Stomach (tissue), 8 donors: ENCODE measurements at regions not wholly inside any gene's neighbourhood (a gene's known extent, or its start where the extent isn't known, plus 50 kb on each side); places are given as distances from the start of the nearest gene placed in this dataset.
A peak's percentile ranks its signal among the peaks of the same experiment; 100 is the strongest.

Experiments used
- DNase-seq, 2 donors: peaks; one replicate each; pipeline versions ENCODE4 v3.0.0 to v3.0.0-alpha.2; 2013 to 2019
- H3K27ac ChIP-seq, 5 donors: fragments of 200-600 bp in 4 of 5; sonication (generic) in 4 of 5; one replicate each; pipeline ENCODE4 v1.5.1; 2013 to 2019; ENCODE audit warnings: mild to moderate bottlenecking in 1 of 5, moderate library complexity in 1 of 5
- H3K27me3 ChIP-seq, 3 donors: fragments of 200-600 bp; sonication (generic); one replicate each; pipeline ENCODE4 v1.5.1; 2017 to 2019; ENCODE audit warnings: mixed run types in 1 of 3
- H3K36me3 ChIP-seq, 4 donors: fragments of 200-600 bp; sonication (generic); 1 replicate in 3 of 4; 2 replicates in 1 of 4; pipeline ENCODE4 v1.5.1; 2016 to 2019
- H3K4me1 ChIP-seq, 4 donors: fragments of 200-600 bp; sonication (generic); one replicate each; pipeline ENCODE4 v1.5.1; 2016 to 2019
- H3K4me3 ChIP-seq, 4 donors: fragments of 200-600 bp; sonication (generic) in 3 of 4; one replicate each; pipeline ENCODE4 v1.5.1; 2016 to 2019; ENCODE audit warnings: mild to moderate bottlenecking in 1 of 4
- H3K9me3 ChIP-seq, 4 donors: fragments of 200-600 bp; sonication (generic); one replicate each; pipeline ENCODE4 v1.5.1; 2016 to 2019
- EP300 ChIP-seq: sonication (generic); formaldehyde crosslinking; IDR thresholded peaks from one replicate; pipeline ENCODE4 v1.6.1; 2017; ENCODE audit warnings: antibody characterized with exemption
- POLR2A ChIP-seq, 4 donors: fragments of 450-650 bp; IDR thresholded peaks; one replicate each; pipeline ENCODE4 v1.6.1; 2016; ENCODE audit warnings: antibody characterized with exemption in 4 of 4, control low read depth in 2 of 4, mild to moderate bottlenecking in 1 of 4, moderate library complexity in 1 of 4
- POLR2AphosphoS5 ChIP-seq, 3 donors: sonication (generic); formaldehyde crosslinking; IDR thresholded peaks; one replicate each; pipeline ENCODE4 v1.6.1; 2016; ENCODE audit warnings: antibody characterized with exemption in 3 of 3
- WGBS, 5 donors: extraction: QIAGEN DNeasy Blood & Tissue Kit in 3 of 5; methylation state at CpG; one replicate each; pipeline versions ENCODE4 v1.1.5 to v1.1.7; 2013 to 2018; 5-methylcytosine and 5-hydroxymethylcytosine counted together
- intact Hi-C: fragments of 100-400 bp; cut with DNase I; formaldehyde crosslinking; loops from one replicate; pipeline ENCODE4 v1.15.1; 2023; ENCODE audit warnings: low total_unique reads
- TF ChIP-seq, protein P1 (sequence below), 7 experiments: fragments of 450-650 bp in 4 of 7; fragments of 200-600 bp in 3 of 7; sonication (generic) in 3 of 7; IDR thresholded peaks; one replicate each; pipeline ENCODE4 v1.5.1; 2016 to 2019; ENCODE audit warnings: antibody characterized with exemption in 7 of 7, control low read depth in 2 of 7, mild to moderate bottlenecking in 1 of 7
- donor health status: healthy with polysubstance abuse.
- donor health status: Bipolar disorder and iron deficiency.
- donor health status: healthy.

DNA sequence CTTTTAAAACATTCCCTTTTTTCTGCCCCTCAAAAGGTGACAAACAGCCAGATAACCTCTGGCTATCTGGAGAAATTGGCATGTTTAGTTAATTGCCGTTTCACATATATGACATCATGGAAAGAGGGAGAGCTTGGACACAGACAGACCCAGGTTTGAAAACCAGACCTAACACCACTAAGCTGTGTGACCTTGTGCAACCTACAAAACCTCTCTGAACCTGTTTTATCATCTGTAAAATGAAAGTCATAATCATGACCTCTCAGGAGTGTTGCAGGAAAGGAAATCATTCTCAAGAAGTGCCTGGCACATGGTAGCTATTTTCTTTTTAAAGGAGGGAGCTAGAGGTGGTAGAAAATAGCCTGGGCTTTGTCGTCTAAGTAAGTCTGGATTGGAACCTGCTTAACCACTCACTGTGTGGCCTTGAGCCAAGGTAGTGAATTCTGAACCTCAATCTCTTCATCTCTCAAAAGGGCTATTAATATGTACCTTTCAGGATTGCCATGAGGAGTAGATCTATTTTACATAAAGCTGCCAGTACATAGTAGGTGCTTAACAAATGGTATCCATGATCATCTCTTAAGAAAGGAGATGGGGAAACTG is 363.5 kb downstream of the BCOR start:
- H3K27ac ChIP-seq: peak overlapping the region in 1 of 5 donors; percentile 7
- H3K36me3 ChIP-seq: no peaks in the 10 kb centered on the region
- intact Hi-C loops: no loop called here
- no peak for TF ChIP-seq POLR2A (IDR thresholded peaks at IDR 0.05)
- TF ChIP-seq, protein P1, sequence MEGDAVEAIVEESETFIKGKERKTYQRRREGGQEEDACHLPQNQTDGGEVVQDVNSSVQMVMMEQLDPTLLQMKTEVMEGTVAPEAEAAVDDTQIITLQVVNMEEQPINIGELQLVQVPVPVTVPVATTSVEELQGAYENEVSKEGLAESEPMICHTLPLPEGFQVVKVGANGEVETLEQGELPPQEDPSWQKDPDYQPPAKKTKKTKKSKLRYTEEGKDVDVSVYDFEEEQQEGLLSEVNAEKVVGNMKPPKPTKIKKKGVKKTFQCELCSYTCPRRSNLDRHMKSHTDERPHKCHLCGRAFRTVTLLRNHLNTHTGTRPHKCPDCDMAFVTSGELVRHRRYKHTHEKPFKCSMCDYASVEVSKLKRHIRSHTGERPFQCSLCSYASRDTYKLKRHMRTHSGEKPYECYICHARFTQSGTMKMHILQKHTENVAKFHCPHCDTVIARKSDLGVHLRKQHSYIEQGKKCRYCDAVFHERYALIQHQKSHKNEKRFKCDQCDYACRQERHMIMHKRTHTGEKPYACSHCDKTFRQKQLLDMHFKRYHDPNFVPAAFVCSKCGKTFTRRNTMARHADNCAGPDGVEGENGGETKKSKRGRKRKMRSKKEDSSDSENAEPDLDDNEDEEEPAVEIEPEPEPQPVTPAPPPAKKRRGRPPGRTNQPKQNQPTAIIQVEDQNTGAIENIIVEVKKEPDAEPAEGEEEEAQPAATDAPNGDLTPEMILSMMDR (IDR thresholded peaks at IDR 0.05): no peak
- no peak for TF ChIP-seq POLR2AphosphoS5 (IDR thresholded peaks at IDR 0.05)
- TF ChIP-seq EP300: no peak
- peaks cover 0 to 5% (median 0%) of the 10 kb centered on the region in 4 donors for H3K9me3 ChIP-seq
- no peak overlapping the region for H3K4me3 ChIP-seq
- 23 to 41% (median 32%) methylated on average over 2 of the region's 2 CpGs for WGBS, 5 donors
- DNase-seq: peak; percentile 52 to 75
- peaks cover 0 to 16% (median 0%) of the 10 kb centered on the region in 3 donors for H3K27me3 ChIP-seq
- peaks cover 10 to 46% (median 30%) of the 10 kb centered on the region in 4 donors for H3K4me1 ChIP-seq

DNA sequence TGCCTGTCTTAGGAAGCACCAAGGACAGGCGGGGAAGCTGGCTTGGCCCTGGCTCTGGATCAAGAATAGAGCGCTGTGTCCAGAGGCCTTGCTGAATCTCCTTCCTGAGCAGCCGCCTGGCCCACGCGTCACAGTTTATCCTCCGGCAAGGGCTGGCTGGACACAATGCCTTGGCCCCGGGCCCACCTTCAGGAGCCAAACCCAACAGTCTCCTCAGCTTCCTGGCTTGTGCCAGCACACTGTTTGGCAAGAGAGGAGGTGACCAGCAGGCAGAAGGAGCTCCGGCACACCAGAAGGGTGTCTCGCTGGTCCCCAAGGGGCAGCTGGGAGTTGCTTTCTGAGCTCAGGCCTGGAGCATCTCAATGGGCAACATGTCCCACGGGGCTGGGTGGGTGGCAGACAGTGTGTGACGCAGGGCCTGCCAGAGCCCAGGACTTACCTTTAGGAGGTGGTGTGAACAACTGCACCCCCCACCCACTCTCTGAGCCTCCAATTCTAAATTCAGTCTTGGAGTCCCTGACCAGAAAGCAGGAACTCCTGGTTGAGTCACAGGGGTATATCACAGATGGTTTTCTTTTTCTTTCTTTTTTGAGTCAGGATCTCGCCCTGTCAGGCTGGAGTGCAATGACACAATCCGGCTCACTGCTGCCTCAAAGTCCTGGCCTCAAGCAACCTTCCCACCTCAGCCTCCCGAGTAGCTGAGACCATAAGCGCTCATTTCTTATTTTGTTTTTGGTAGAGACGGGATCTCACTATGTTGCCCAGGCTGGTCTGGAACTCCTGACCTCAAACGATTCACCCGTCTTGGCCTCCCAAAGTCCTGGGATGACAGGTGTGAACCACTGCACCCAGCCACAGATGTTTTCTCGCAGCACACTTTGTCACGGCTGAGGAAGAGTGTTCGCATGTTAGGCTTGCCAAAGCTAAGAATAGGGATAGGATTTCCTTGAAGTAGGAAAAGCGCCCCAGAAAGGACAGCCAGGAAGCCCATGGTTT is 361.2 kb downstream of the BCOR start:
- Histone ChIP-seq H3K4me1 (peaks cover 5 to 31% (median 19%) of the 10 kb centered on the region in 4 donors), H3K36me3 (no peaks in the 10 kb centered on the region), H3K27me3 (peaks cover 0 to 4% (median 0%) of the 10 kb centered on the region in 3 donors), H3K9me3 (peaks cover 0 to 5% (median 0%) of the 10 kb centered on the region in 4 donors), H3K27ac (peak overlapping the region in 3 of 5 donors; percentile 56 to 70 (median 63)), H3K4me3 (no peak overlapping the region)
- intact Hi-C loops: no loop called here
- TF ChIP-seq POLR2A (IDR thresholded peaks at IDR 0.05): no peak
- TF ChIP-seq EP300: no peak
- TF ChIP-seq, protein P1 (IDR thresholded peaks at IDR 0.05): no peak
- TF ChIP-seq POLR2AphosphoS5 (IDR thresholded peaks at IDR 0.05): peak; percentile 49 to 74 (median 63)
- WGBS, 5 donors: 47 to 75% (median 66%) methylated on average over 10 to 22 of the region's 22 CpGs
- DNase-seq: peak; percentile 70 to 92

DNA sequence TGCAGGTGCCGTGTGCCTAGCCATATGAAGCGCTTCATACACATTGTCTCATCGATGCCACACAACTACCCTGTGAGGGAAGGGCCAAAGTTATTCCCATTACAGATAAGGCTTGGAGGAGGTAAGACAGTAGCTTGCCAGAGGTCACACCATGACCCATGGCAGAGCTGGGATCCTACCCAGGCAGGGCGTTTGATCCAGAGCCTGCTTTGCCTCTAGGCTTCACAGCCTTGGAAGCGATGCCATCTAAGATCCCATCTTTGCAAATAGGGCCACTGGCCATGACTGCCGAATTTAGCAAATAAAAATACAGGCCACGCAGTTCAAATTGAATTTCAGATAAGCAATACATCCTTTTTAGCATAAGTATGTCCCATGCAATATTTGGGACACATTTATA is 358.2 kb downstream of the BCOR start:
- peaks cover 5 to 21% (median 10%) of the 10 kb centered on the region in 4 donors for H3K4me1 ChIP-seq
- H3K27me3 ChIP-seq: peaks cover 0 to 7% (median 0%) of the 10 kb centered on the region in 3 donors
- H3K4me3 ChIP-seq: no peak overlapping the region
- TF ChIP-seq, protein P1 (IDR thresholded peaks at IDR 0.05): no peak
- TF ChIP-seq EP300 (no peak), POLR2AphosphoS5 (IDR thresholded peaks at IDR 0.05) (no peak), POLR2A (IDR thresholded peaks at IDR 0.05) (no peak)
- H3K27ac ChIP-seq: no peak overlapping the region
- no peak for DNase-seq
- WGBS, 5 donors: 77 to 92% (median 89%) methylated on average over 7 of the region's 7 CpGs
- peaks cover 0 to 5% (median 0%) of the 10 kb centered on the region in 4 donors for H3K9me3 ChIP-seq
- intact Hi-C loops: no loop called here
- no peaks in the 10 kb centered on the region for H3K36me3 ChIP-seq

DNA sequence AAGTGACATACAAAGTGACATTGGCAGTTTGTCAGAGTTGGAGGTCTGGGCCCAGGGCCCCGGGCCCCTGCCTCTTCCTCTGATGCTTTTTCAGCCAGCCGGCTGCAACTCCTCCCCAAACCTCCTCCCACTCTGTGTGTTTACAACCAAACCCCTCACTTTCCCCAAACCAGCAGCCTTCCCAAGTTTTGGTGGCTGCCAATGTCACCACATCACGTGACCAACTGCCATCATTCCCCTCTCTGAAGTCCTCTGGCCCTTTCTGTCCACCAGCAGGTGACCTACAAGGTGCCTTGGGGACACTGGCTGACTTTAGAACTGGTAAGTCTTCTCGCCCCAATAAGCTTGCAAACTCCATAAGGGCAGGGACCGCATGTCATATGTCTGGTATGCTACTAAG is 357.7 kb downstream of the BCOR start:
- peaks cover 0 to 7% (median 0%) of the 10 kb centered on the region in 3 donors for H3K27me3 ChIP-seq
- no peak for TF ChIP-seq POLR2AphosphoS5 (IDR thresholded peaks at IDR 0.05)
- TF ChIP-seq POLR2A (IDR thresholded peaks at IDR 0.05): no peak
- DNase-seq: no peak
- H3K4me1 ChIP-seq: peaks cover 5 to 18% (median 9%) of the 10 kb centered on the region in 4 donors
- no peak overlapping the region for H3K27ac ChIP-seq
- H3K36me3 ChIP-seq: no peaks in the 10 kb centered on the region
- no peak overlapping the region for H3K4me3 ChIP-seq
- WGBS, 5 donors: 76 to 90% (median 83%) methylated on average over 5 of the region's 5 CpGs
- H3K9me3 ChIP-seq: peaks cover 0 to 5% (median 0%) of the 10 kb centered on the region in 4 donors
- intact Hi-C loops: no loop called here
